Adrenal gland (tissue), 9 donors: ENCODE measurements at regions not wholly inside any gene's neighbourhood (a gene's known extent, or its start where the extent isn't known, plus 50 kb on each side); places are given as distances from the start of the nearest gene placed in this dataset.

Experiments
- DNase-seq, 7 donors: peaks; one replicate each; pipeline ENCODE4 v3.0.0-alpha.2; 2019 to 2020
- H3K27ac ChIP-seq, 5 donors: fragments of 200-600 bp; sonication (generic) in 4 of 5; 1 replicate in 3 of 5; 2 replicates in 2 of 5; pipeline versions ENCODE4 v1.5.1 to v1.8.0; 2016 to 2020; ENCODE audit warnings: mild to moderate bottlenecking in 1 of 5
- H3K27me3 ChIP-seq: fragments of 200-600 bp; 2 replicates; pipeline ENCODE4 v1.8.0; 2021
- H3K36me3 ChIP-seq, 2 donors: fragments of 200-600 bp; replicated peaks in 1 of 2; 1 replicate in 1 of 2; 2 replicates in 1 of 2; pipeline versions ENCODE4 v1.5.1 to v1.8.0; 2018 to 2022
- H3K4me1 ChIP-seq, 2 donors: fragments of 200-600 bp; replicated peaks in 1 of 2; 1 replicate in 1 of 2; 2 replicates in 1 of 2; pipeline versions ENCODE4 v1.5.1 to v1.8.0; 2018 to 2021
- H3K4me3 ChIP-seq, 4 donors: fragments of 200-600 bp; sonication (generic) in 3 of 4; one replicate each; pipeline ENCODE4 v1.5.1; 2016 to 2018
- H3K9me3 ChIP-seq, 3 donors: fragments of 200-600 bp; sonication (generic) in 1 of 3; replicated peaks in 1 of 3; 1 replicate in 2 of 3; 2 replicates in 1 of 3; pipeline versions ENCODE4 v1.5.1 to v1.8.0; 2016 to 2021
- POLR2A ChIP-seq, 2 donors: fragments of 450-650 bp; IDR thresholded peaks; one replicate each; pipeline ENCODE4 v1.6.1; 2017; ENCODE audit warnings: antibody characterized with exemption in 2 of 2, mild to moderate bottlenecking in 2 of 2, moderate library complexity in 1 of 2
- WGBS, 4 donors: extraction: QIAGEN DNeasy Blood & Tissue Kit in 2 of 4; methylation state at CpG; one replicate each; pipeline versions ENCODE4 v1.1.5 to v1.1.7; 2013 to 2017; 5-methylcytosine and 5-hydroxymethylcytosine counted together
- intact Hi-C, 2 donors: fragments of 100-400 bp; cut with DNase I; formaldehyde crosslinking; loops; one replicate each; pipeline versions ENCODE4 v1.14.1 to v1.15.0; 2022 to 2023
- TF ChIP-seq, protein P1 (sequence below), 6 experiments: fragments of 450-650 bp in 4 of 6; fragments of 200-600 bp in 2 of 6; sonication (generic) in 1 of 6; IDR thresholded peaks; 1 replicate in 5 of 6; 2 replicates in 1 of 6; pipeline versions ENCODE4 v1.5.1 to v1.8.0; 2016 to 2021; ENCODE audit warnings: antibody characterized with exemption in 6 of 6, mild to moderate bottlenecking in 2 of 6, moderate library complexity in 1 of 6
- donor health status: healthy with polysubstance abuse.
- donor health status: Bipolar disorder and iron deficiency.
- donor health status: DM: yes; HTN: yes; CAD: no.
- donor health status: DM: no; HTN: no; CAD: no.
- donor health status: DM: no; HTN: no; CAD: no.

DNA sequence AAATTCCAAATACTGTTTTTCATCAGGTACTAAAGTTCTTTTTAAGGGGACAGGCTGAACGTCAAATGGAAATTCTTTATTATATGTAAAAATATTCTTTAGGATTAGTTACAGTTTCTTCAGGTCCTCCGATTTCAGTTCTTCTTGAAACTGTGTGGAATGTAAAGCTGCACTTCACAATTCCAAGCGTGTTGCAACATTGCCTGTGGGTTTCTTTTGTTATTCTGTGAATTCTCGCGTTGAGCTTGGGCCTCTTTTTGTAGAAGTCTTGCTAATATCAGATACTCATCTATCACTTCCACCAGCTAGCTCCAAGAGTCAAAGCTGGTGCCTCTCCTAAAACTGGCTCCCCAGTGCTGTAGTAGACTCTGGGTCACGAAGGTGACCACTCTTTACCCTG lies 642.6 kb downstream of the METTL4 start:
- H3K9me3 ChIP-seq: no peaks in the 10 kb centered on the region
- intact Hi-C loops: no loop called here
- DNase-seq: no peak
- H3K4me1 ChIP-seq: no peaks in the 10 kb centered on the region
- WGBS, 4 donors: 55 to 80% (median 73%) methylated on average over 6 of the region's 6 CpGs
- no peak overlapping the region for H3K27ac ChIP-seq
- no peaks in the 10 kb centered on the region for H3K36me3 ChIP-seq
- no peak overlapping the region for H3K4me3 ChIP-seq
- H3K27me3 ChIP-seq: no peaks in the 10 kb centered on the region
- TF ChIP-seq POLR2A (IDR thresholded peaks at IDR 0.05): no peak
- TF ChIP-seq, protein P1, sequence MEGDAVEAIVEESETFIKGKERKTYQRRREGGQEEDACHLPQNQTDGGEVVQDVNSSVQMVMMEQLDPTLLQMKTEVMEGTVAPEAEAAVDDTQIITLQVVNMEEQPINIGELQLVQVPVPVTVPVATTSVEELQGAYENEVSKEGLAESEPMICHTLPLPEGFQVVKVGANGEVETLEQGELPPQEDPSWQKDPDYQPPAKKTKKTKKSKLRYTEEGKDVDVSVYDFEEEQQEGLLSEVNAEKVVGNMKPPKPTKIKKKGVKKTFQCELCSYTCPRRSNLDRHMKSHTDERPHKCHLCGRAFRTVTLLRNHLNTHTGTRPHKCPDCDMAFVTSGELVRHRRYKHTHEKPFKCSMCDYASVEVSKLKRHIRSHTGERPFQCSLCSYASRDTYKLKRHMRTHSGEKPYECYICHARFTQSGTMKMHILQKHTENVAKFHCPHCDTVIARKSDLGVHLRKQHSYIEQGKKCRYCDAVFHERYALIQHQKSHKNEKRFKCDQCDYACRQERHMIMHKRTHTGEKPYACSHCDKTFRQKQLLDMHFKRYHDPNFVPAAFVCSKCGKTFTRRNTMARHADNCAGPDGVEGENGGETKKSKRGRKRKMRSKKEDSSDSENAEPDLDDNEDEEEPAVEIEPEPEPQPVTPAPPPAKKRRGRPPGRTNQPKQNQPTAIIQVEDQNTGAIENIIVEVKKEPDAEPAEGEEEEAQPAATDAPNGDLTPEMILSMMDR (IDR thresholded peaks at IDR 0.05): no peak

DNA sequence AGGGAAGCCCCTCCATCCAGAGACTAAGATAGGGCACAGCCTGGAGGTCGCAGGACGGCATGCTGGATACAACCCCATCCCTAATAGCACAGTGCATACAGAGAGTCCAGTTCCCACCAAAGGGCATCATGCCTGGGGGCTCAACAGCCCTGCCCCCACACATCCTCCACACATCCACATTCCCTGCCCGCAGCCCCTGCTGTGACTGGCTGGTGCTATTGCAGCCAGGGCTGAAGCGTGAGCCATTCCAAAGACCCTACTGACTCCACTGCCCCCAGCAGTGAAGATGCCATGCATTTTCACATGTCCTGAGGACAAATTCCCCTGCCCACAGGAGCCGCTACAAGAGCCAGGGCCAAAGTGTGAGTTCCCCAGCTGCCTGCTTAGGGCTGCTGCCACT lies 641.6 kb downstream of the METTL4 start:
- H3K27ac ChIP-seq: no peak overlapping the region
- no peaks in the 10 kb centered on the region for H3K27me3 ChIP-seq
- DNase-seq: no peak
- no peaks in the 10 kb centered on the region for H3K9me3 ChIP-seq
- H3K36me3 ChIP-seq: no peaks in the 10 kb centered on the region
- no peak for TF ChIP-seq POLR2A (IDR thresholded peaks at IDR 0.05)
- WGBS, 4 donors: 87 to 92% (median 88%) methylated on average over 4 to 5 of the region's 5 CpGs; no CpG with 5 or more reads in 1 of the 4 donors
- intact Hi-C loops: no loop called here
- no peak overlapping the region for H3K4me3 ChIP-seq
- H3K4me1 ChIP-seq: no peaks in the 10 kb centered on the region

DNA sequence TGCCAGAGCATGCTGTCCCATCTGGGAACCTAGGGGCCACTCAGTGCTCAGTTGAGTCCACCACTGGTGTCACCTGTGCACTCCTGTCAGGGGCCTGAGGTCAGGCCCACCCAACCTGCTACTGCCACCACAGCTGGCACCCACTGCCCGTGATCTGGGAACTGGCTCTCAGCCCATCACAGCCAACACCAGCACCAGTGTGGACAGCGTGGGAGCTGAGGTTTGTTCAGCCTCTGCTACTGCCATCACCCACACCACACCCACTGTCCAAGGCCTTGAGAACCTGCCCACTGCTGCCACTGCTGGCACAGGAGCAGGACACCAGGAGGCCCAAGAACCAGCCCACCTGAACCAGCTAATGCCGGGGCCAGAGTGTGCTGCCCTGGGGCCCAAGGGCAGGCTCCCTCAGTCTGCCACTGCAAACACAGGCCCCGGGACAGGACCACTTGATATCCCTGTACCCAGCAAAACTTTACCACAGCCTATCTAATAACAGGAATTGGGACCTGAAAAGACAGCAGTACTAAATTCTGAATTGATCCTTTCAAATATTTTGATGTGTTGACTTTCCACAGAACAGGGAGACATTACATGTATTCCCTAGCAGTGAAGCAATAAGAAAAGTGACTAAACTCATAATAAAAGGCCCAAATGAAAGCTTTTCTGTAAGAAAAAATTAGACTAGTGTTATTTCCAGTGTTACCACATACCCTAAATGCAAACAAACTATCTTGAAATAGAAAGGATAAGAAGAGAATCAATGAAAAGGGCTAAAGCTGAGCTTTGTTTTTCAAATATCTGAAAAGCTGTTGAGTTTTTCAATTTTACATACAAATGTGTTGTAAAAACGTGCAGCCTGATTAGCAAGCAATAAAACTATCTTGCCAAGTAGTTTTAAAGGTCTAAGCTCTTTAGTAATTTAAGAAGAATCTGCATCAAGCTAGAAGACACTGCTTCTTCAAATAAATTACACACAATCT lies 640.7 kb downstream of the METTL4 start:
- no peak for TF ChIP-seq POLR2A (IDR thresholded peaks at IDR 0.05)
- TF ChIP-seq, protein P1 (IDR thresholded peaks at IDR 0.05): no peak
- Histone ChIP-seq H3K27ac (no peak overlapping the region), H3K4me1 (no peaks in the 10 kb centered on the region), H3K36me3 (no peaks in the 10 kb centered on the region), H3K9me3 (no peaks in the 10 kb centered on the region), H3K4me3 (no peak overlapping the region), H3K27me3 (no peaks in the 10 kb centered on the region)
- WGBS, 4 donors: 62 to 74% (median 68%) methylated on average over 3 to 5 of the region's 5 CpGs
- intact Hi-C loops: no loop called here
- no peak for DNase-seq

DNA sequence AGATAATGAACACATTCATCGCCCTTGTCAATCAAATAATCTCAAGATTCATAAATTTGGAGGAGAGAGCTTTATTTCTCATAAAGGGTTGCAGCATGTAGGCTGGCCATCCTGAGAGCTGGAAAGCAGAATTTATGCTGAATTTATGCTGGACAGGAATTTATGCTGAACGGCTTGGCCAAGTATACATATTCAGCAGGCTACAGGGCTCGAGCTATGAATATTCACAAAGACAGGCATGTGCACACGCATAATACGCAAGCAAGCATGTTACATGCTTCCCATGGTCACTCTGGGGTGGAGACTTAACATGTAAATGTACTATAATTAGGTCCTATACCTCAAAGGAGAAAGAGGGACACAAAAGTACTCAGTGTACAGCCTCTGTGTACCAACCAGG lies 618.8 kb downstream of the METTL4 start:
- DNase-seq: no peak
- intact Hi-C loops: no loop called here
- no peaks in the 10 kb centered on the region for H3K4me1 ChIP-seq
- no peaks in the 10 kb centered on the region for H3K27me3 ChIP-seq
- no peaks in the 10 kb centered on the region for H3K9me3 ChIP-seq
- no peaks in the 10 kb centered on the region for H3K36me3 ChIP-seq
- WGBS, 4 donors: 65 to 75% (median 71%) methylated on average over 5 of the region's 5 CpGs
- TF ChIP-seq, protein P1 (IDR thresholded peaks at IDR 0.05): no peak
- TF ChIP-seq POLR2A (IDR thresholded peaks at IDR 0.05): no peak
- H3K4me3 ChIP-seq: no peak overlapping the region
- no peak overlapping the region for H3K27ac ChIP-seq
